Amniotic stem cell (primary cell): ENCODE measurements at regions not wholly inside any gene's neighbourhood (a gene's known extent, or its start where the extent isn't known, plus 50 kb on each side); places are given as distances from the start of the nearest gene placed in this dataset.
"Not testable (repeated sequence)": the region's sequence is repeated elsewhere in the genome, so short reads cannot be mapped to it uniquely, and the experiment has no call there.

Experiments used
- DNase-seq: peaks from one replicate; lab custom pipeline; 2025; lab: John Stamatoyannopoulos, UW

DNA sequence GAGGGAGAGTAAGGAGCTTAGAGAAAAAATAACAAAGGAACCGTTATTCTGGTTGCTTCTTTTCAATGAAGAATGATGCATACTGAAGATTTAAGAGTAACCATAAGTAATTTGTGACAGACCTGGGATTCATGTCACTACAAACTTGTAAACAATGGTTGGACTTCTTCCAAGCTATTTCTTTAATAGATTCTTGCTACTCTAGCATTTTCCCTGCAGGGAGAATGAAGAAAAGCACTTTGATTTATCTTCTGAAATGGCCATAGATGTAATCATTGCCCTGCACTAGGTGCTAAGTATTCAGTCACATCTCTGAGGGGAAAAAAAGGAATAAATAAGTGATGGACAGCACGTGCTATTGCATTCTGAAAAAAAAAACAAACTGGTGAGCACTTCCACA, 606.6 kb upstream of the LRRN3 start:
- no peak for DNase-seq

- DNase-seq = no peak
These were observed 604.4 kb upstream of the LRRN3 start for GRCh38 chr7:110486549-110486948.

- DNase-seq = no peak
These were observed 588.0 kb upstream of the LRRN3 start for GRCh38 chr7:110502888-110503465.

GRCh38 chr7:110507369-110507768, 583.6 kb upstream of the LRRN3 start:
- no peak for DNase-seq

DNA sequence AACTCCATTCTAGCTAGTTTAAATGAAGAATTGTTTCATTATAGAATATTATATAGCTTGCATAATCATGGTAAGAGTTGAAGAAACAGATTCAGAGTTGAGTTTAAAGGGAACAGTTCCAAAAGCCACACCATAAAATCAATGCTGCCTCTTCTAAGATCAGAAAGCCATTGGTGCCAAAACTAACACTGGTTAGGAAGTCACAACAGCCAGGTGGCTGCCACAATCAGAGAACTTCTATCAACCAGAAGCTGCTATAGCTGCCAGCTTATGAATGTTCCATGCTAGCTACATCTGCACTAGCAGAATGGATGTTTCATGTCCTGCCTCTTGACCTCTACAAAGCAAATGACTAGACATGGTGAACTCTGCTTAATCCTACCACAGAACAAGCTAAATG, 583.1 kb upstream of the LRRN3 start:
- no peak for DNase-seq

GRCh38 chr7:110514975-110515551, 575.9 kb upstream of the LRRN3 start:
- not testable (repeated sequence) for DNase-seq

GRCh38 chr7:110519851-110520250, 571.1 kb upstream of the LRRN3 start:
- no peak for DNase-seq

- DNase-seq = no peak
These were observed 569.5 kb upstream of the LRRN3 start for GRCh38 chr7:110521357-110521911.

- no peak for DNase-seq
These were observed 568.7 kb upstream of the LRRN3 start for GRCh38 chr7:110522061-110522760.

GRCh38 chr7:110522761-110523200, 568.1 kb upstream of the LRRN3 start:
- no peak for DNase-seq

- DNase-seq = no peak
These were observed 561.8 kb upstream of the LRRN3 start for GRCh38 chr7:110529175-110529574.

- no peak for DNase-seq
These were observed 559.7 kb upstream of the LRRN3 start for GRCh38 chr7:110531186-110531585.

DNA sequence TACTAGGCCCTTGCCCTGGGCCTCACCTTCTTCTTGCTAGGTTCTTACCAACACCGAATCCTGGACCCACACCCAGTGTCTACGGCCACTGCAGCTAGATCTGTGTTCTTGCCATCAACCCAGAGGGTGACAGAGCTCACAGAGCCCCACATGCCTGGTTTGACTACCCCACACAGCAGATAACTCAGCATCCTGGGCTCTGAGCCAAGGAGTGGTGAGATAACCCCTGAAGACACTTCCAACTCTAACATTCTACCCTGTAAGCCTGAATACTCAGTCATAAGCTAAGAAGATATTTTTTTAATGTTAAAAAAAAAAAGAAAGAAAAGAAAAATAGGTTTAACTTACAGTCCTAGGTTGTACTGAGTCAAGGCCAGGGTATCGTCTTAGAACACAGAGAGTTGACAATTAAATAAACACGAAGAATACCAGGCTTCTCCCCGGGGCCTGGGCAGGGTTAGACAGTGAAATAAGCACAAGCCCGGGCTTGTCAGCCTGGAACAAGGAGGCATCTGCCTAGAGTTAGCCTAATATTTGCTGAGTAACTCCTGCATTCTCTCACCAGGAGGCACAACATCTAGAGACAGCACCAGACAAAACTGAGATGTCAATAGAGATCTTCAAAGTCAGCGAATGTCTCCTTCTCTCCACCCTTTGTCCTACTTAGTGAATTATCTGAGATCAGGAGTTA, 556.5 kb upstream of the LRRN3 start:
- no peak for DNase-seq

- DNase-seq = no peak
These were observed 551.7 kb upstream of the LRRN3 start for GRCh38 chr7:110539216-110539615.

GRCh38 chr7:110541962-110542361, 549.0 kb upstream of the LRRN3 start:
- no peak for DNase-seq

DNA sequence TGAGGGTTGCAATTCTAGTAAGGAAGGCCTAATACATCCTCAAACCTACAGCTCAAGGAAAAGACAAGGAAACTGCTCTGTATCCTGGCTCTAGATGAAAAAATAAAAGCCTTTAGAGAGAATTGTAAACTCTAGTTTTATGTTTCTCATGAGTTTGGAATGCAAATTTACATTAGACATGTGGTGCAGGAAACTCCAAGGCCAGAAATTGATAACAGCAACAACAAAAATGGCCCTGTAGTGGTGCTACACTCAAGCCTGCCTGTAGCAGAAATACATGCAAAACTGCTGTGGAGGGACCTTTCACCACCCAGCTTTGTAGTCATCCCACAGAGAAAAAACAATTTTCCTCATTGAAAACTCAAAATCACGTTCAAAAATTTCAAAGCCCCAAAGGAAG, 546.7 kb upstream of the LRRN3 start:
- no peak for DNase-seq

- no peak for DNase-seq
These were observed 542.6 kb upstream of the LRRN3 start for GRCh38 chr7:110548372-110548771.

- DNase-seq = no peak
These were observed 533.8 kb upstream of the LRRN3 start for GRCh38 chr7:110557136-110557535.

DNA sequence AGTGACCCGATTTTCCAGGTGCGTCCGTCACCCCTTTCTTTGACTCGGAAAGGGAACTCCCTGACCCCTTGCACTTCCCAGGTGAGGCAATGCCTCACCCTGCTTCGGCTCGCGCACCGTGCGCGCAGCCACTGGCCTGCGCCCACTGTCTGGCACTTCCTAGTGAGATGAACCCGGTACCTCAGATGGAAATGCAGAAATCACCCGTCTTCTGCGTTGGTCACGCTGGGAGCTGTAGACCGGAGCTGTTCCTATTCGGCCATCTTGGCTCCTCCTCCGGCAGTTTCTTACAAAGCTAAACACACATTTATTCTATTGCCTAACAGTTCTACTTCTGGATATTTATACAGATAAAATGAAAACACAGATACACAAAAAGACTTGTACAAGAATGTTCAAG, 527.6 kb upstream of the LRRN3 start:
- DNase-seq = not testable (repeated sequence)

GRCh38 chr7:110564246-110564645, 526.7 kb upstream of the LRRN3 start:
- no peak for DNase-seq

- DNase-seq = no peak
These were observed 522.5 kb upstream of the LRRN3 start for GRCh38 chr7:110568388-110568787.

- no peak for DNase-seq
These were observed 522.0 kb upstream of the LRRN3 start for GRCh38 chr7:110568932-110569331.
